ENCODE measurements at regions not wholly inside any gene's neighbourhood (a gene's known extent, or its start where the extent isn't known, plus 50 kb on each side); places are given as distances from the start of the nearest gene placed in this dataset.

- no peak overlapping the region for H3K27ac ChIP-seq (ENCODE audit: control insufficient read depth, insufficient read depth)
- ATAC-seq (no peak; the same call in 2 of the 3 replicates), FAIRE-seq (no peak), DNase-seq (ENCODE audit: low read depth, low spot score) (no peak)
- no peak overlapping the region for H3K4me3 ChIP-seq
- H3K9ac ChIP-seq (ENCODE audit: control insufficient read depth, insufficient read depth, low read length): no peak overlapping the region
- ChIA-PET SMC1A (ENCODE audit: uncharacterized antibody, unreplicated experiment) (interaction anchor here (1.3 to 1.6 kb wide), 2 partner anchors 23 to 30 kb away, joined by 3 to 4 read pairs; no protein-coding TSS in a partner anchor), POLR2A (no interaction called here), RAD21 (ENCODE audit: unreplicated experiment) (interaction anchor here (1.4 kb wide), 1 partner anchor 30 kb away, joined by 3 read pairs; no protein-coding TSS in a partner anchor), CTCF (interaction anchor here (1.0 kb wide), 1 partner anchor 23 kb away, joined by 4 read pairs; no protein-coding TSS in a partner anchor)
- H3K9me3 ChIP-seq (replicated peaks; ENCODE audit: control insufficient read depth, insufficient read depth, low read length): no peaks in the 10 kb centered on the region
- H3K79me2 ChIP-seq (ENCODE audit: control insufficient read depth, insufficient read depth, low read length): no peaks in the 10 kb centered on the region
- H4K20me1 ChIP-seq (ENCODE audit: control insufficient read depth, insufficient read depth): no peaks in the 10 kb centered on the region
- 42% methylated on average over 10 of the region's 10 CpGs for WGBS (ENCODE audit: insufficient coverage, insufficient replicate concordance, low lambda C conversion rate, missing lambda C conversion rate)
- peaks cover 7% of the 10 kb centered on the region for H3K4me1 ChIP-seq (ENCODE audit: control insufficient read depth, insufficient read depth, low read length)
- no peak overlapping the region for H3K4me2 ChIP-seq (ENCODE audit: control insufficient read depth, insufficient read depth)
- TF ChIP-seq POLR2A (IDR thresholded peaks at IDR 0.05; ENCODE audit: low read depth, low read length) (no peak), MTA2 (IDR thresholded peaks at IDR 0.05; ENCODE audit: low read depth) (no peak), JUNB (IDR thresholded peaks at IDR 0.05) (no peak), CHD2 (IDR thresholded peaks at IDR 0.05; ENCODE audit: borderline replicate concordance, low read depth, low read length) (no peak), JUND (IDR thresholded peaks at IDR 0.05; ENCODE audit: low read depth, low read length) (no peak), E4F1 (IDR thresholded peaks at IDR 0.05; ENCODE audit: borderline replicate concordance, partially characterized antibody) (no peak), EZH2 (IDR thresholded peaks at IDR 0.05; ENCODE audit: borderline replicate concordance, control insufficient read depth, low read depth, low read length) (no peak), TAF1 (IDR thresholded peaks at IDR 0.05; ENCODE audit: borderline replicate concordance, low read depth, low read length) (no peak), SIX5 (IDR thresholded peaks at IDR 0.05; ENCODE audit: low read depth, low read length, severe bottlenecking) (no peak), ZNF217 (IDR thresholded peaks at IDR 0.05) (no peak), ZNF24 (IDR thresholded peaks at IDR 0.05) (no peak)
- no peaks in the 10 kb centered on the region for H3K36me3 ChIP-seq (ENCODE audit: control insufficient read depth in 2 of 2, insufficient read depth in 2 of 2, low read length in 1 of 2)
- H3K27me3 ChIP-seq (replicated peaks in 1 of 2; ENCODE audit: control insufficient read depth in 2 of 2, insufficient read depth in 2 of 2, low read length in 1 of 2): no peaks in the 10 kb centered on the region
- H2AFZ ChIP-seq (ENCODE audit: control insufficient read depth, low read depth, low read length): no peak overlapping the region
- intact Hi-C loops (cut with micrococcal nuclease; ENCODE audit: unreplicated experiment): no loop called here
- in situ Hi-C loops (cut with MboI): no loop called here
- no TSS peak for BruUV-seq (replicated peaks)
These were observed 138.7 kb downstream of the KLF13 start for GRCh38 chr15:31465083-31465955.

Measured in GM12878 (cell line).